DMS 273 (cell line): ENCODE measurements at regions not wholly inside any gene's neighbourhood (a gene's known extent, or its start where the extent isn't known, plus 50 kb on each side); places are given as distances from the start of the nearest gene placed in this dataset.
"Not testable (repeated sequence)": the region's sequence is repeated elsewhere in the genome, so short reads cannot be mapped to it uniquely, and the experiment has no call there.

Experiments used
- DNase-seq: peaks from one replicate; lab custom pipeline; 2025; ENCODE audit not compliant: unreplicated experiment; lab: John Stamatoyannopoulos, UW

GRCh38 chr2:208921358-208921757 lies 502.5 kb upstream of the MAP2 start:
- not testable (repeated sequence) for DNase-seq

- no peak for DNase-seq
These were observed 496.0 kb upstream of the MAP2 start for GRCh38 chr2:208927867-208928266.

GRCh38 chr2:208929139-208929864 lies 494.5 kb upstream of the MAP2 start:
- DNase-seq = no peak

GRCh38 chr2:208929894-208930427 lies 493.9 kb upstream of the MAP2 start:
- no peak for DNase-seq

- DNase-seq = no peak
These were observed 488.3 kb upstream of the MAP2 start for GRCh38 chr2:208935531-208935930.

GRCh38 chr2:208937521-208937920 lies 486.3 kb upstream of the MAP2 start:
- no peak for DNase-seq

GRCh38 chr2:208939852-208940251 lies 484.0 kb upstream of the MAP2 start:
- no peak for DNase-seq

GRCh38 chr2:208945719-208946256 lies 478.1 kb upstream of the MAP2 start:
- DNase-seq = no peak

- no peak for DNase-seq
These were observed 475.8 kb upstream of the MAP2 start for GRCh38 chr2:208948073-208948472.

GRCh38 chr2:208970070-208970469 lies 453.8 kb upstream of the MAP2 start:
- no peak for DNase-seq

GRCh38 chr2:208977582-208977981 lies 446.3 kb upstream of the MAP2 start:
- no peak for DNase-seq

- DNase-seq = no peak
These were observed 444.9 kb upstream of the MAP2 start for GRCh38 chr2:208978946-208979345.

- no peak for DNase-seq
These were observed 443.5 kb upstream of the MAP2 start for GRCh38 chr2:208980321-208980720.

- DNase-seq = no peak
These were observed 441.0 kb upstream of the MAP2 start for GRCh38 chr2:208982831-208983230.

- DNase-seq = no peak
These were observed 440.4 kb upstream of the MAP2 start for GRCh38 chr2:208983486-208983885.

- DNase-seq = no peak
These were observed 439.3 kb upstream of the MAP2 start for GRCh38 chr2:208984376-208985090.

- no peak for DNase-seq
These were observed 438.2 kb upstream of the MAP2 start for GRCh38 chr2:208985644-208986043.

GRCh38 chr2:208990716-208991115 lies 433.1 kb upstream of the MAP2 start:
- DNase-seq = peak; percentile 35

GRCh38 chr2:208999911-209000310 lies 423.9 kb upstream of the MAP2 start:
- no peak for DNase-seq

GRCh38 chr2:209002054-209002453 lies 421.8 kb upstream of the MAP2 start:
- DNase-seq = no peak

GRCh38 chr2:209005371-209005770 lies 418.5 kb upstream of the MAP2 start:
- no peak for DNase-seq

- DNase-seq = no peak
These were observed 415.1 kb upstream of the MAP2 start for GRCh38 chr2:209008636-209009287.
